H9 (cell line): ENCODE measurements at regions not wholly inside any gene's neighbourhood (a gene's known extent, or its start where the extent isn't known, plus 50 kb on each side); places are given as distances from the start of the nearest gene placed in this dataset.

Source experiments
- DNase-seq: peaks from one replicate; pipeline ENCODE4 v3.0.0-alpha.2; 2017
- H2AFZ ChIP-seq: one replicate; pipeline ENCODE4 v1.6.1; 2013; ENCODE audit warnings: mild to moderate bottlenecking, low read length, control low read depth, moderate library complexity
- H2AK5ac ChIP-seq: 2 replicates; pipeline ENCODE4 v1.6.1; 2013; ENCODE audit warnings: low read length, control low read depth, mixed read lengths; ENCODE audit not compliant: insufficient read length
- H2BK120ac ChIP-seq: one replicate; pipeline ENCODE4 v1.6.1; 2013; ENCODE audit warnings: low read depth, mild to moderate bottlenecking, low read length, control low read depth, inconsistent platforms; ENCODE audit not compliant: poor library complexity, severe bottlenecking
- H2BK12ac ChIP-seq: 2 replicates; pipeline ENCODE4 v1.6.1; 2013; ENCODE audit warnings: low read length, control low read depth, mixed read lengths, low read depth; ENCODE audit not compliant: insufficient read length
- H2BK15ac ChIP-seq: 2 replicates; pipeline ENCODE4 v1.6.1; 2013; ENCODE audit warnings: low read depth, low read length, control low read depth
- H2BK20ac ChIP-seq: one replicate; pipeline ENCODE4 v1.6.1; 2013; ENCODE audit warnings: low read depth, mild to moderate bottlenecking, low read length, control low read depth, inconsistent platforms; ENCODE audit not compliant: poor library complexity, severe bottlenecking
- H2BK5ac ChIP-seq: 2 replicates; pipeline ENCODE4 v1.6.1; 2013; ENCODE audit warnings: low read length, control low read depth, mixed read lengths; ENCODE audit not compliant: insufficient read length
- H3K14ac ChIP-seq: 2 replicates; pipeline ENCODE4 v1.6.1; 2013; ENCODE audit warnings: low read length, control low read depth; ENCODE audit not compliant: insufficient read depth
- H3K18ac ChIP-seq: 2 replicates; pipeline ENCODE4 v1.6.1; 2013; ENCODE audit warnings: low read depth, mild to moderate bottlenecking, mixed read lengths, low read length, control low read depth; ENCODE audit not compliant: insufficient read length
- H3K23ac ChIP-seq: 2 replicates; pipeline ENCODE4 v1.6.1; 2013; ENCODE audit warnings: low read length, control low read depth, mixed read lengths, low read depth; ENCODE audit not compliant: insufficient read length
- H3K23me2 ChIP-seq: 2 replicates; pipeline ENCODE4 v1.6.1; 2013; ENCODE audit warnings: low read depth, mild to moderate bottlenecking, mixed read lengths, low read length, control low read depth; ENCODE audit not compliant: insufficient read length, poor library complexity, severe bottlenecking
- H3K27ac ChIP-seq: 2 replicates; pipeline ENCODE4 v1.5.1; 2013; ENCODE audit warnings: low read length, control low read depth, mixed read lengths, low read depth; ENCODE audit not compliant: insufficient read length
- H3K27me3 ChIP-seq: 2 replicates; pipeline ENCODE4 v1.6.1; 2013; ENCODE audit warnings: low read length, control low read depth, inconsistent platforms; ENCODE audit not compliant: insufficient read depth
- H3K4ac ChIP-seq: 2 replicates; pipeline ENCODE4 v1.6.1; 2013; ENCODE audit warnings: low read depth, mild to moderate bottlenecking, control low read depth, inconsistent platforms, low read length, moderate library complexity
- H3K4me1 ChIP-seq: 2 replicates; pipeline ENCODE4 v1.6.1; 2013; ENCODE audit warnings: low read length, control low read depth, inconsistent platforms; ENCODE audit not compliant: insufficient read depth
- H3K4me2 ChIP-seq: 2 replicates; pipeline ENCODE4 v1.6.1; 2013; ENCODE audit warnings: low read length, control low read depth, mixed read lengths; ENCODE audit not compliant: insufficient read length, insufficient read depth
- H3K56ac ChIP-seq: 2 replicates; pipeline ENCODE4 v1.6.1; 2013; ENCODE audit warnings: low read depth, mild to moderate bottlenecking, mixed read lengths, low read length, control low read depth; ENCODE audit not compliant: insufficient read length
- H3K79me1 ChIP-seq: 2 replicates; pipeline ENCODE4 v1.6.1; 2013; ENCODE audit warnings: low read depth, mild to moderate bottlenecking, moderate library complexity, low read length, control low read depth, inconsistent platforms; ENCODE audit not compliant: insufficient read depth, poor library complexity, severe bottlenecking
- H3K79me2 ChIP-seq: 2 replicates; pipeline ENCODE4 v1.6.1; 2013; ENCODE audit warnings: low read length, control low read depth, inconsistent platforms; ENCODE audit not compliant: insufficient read depth
- H3K9ac ChIP-seq: 2 replicates; pipeline ENCODE4 v1.6.1; 2013; ENCODE audit warnings: low read length, control low read depth, mixed read lengths; ENCODE audit not compliant: insufficient read length; ENCODE audit errors: extremely low read depth
- H3K9me3 ChIP-seq: one replicate; pipeline ENCODE4 v1.6.1; 2013; ENCODE audit warnings: low read depth, low read length, inconsistent platforms; ENCODE audit not compliant: control insufficient read depth
- H3T11ph ChIP-seq: one replicate; pipeline ENCODE4 v1.6.1; 2013; ENCODE audit warnings: mild to moderate bottlenecking, low read length, control low read depth, inconsistent platforms
- H4K20me1 ChIP-seq: one replicate; pipeline ENCODE4 v1.6.1; 2013; ENCODE audit not compliant: control insufficient read depth, insufficient read length, insufficient read depth
- H4K5ac ChIP-seq: 2 replicates; pipeline ENCODE4 v1.6.1; 2013; ENCODE audit warnings: low read depth, mild to moderate bottlenecking, mixed read lengths, low read length, control low read depth; ENCODE audit not compliant: insufficient read length
- H4K8ac ChIP-seq: replicated peaks from 2 replicates; pipeline ENCODE4 v1.6.1; 2013; ENCODE audit warnings: low read length, control low read depth, mixed read lengths, low read depth; ENCODE audit not compliant: insufficient read length
- H4K91ac ChIP-seq: 2 replicates; pipeline ENCODE4 v1.6.1; 2013; ENCODE audit warnings: low read depth, mild to moderate bottlenecking, moderate library complexity, mixed read lengths, low read length, control low read depth; ENCODE audit not compliant: insufficient read length
- H3K27ac Mint-ChIP-seq, 3 experiments: 2 replicates in 2 of 3; 3 replicates in 1 of 3; pipeline ENCODE4 v1.8.0; 2020 to 2021; ENCODE audit warnings: mixed read lengths in 3 of 3, mild to moderate bottlenecking in 1 of 3, moderate library complexity in 1 of 3
- H3K27me3 Mint-ChIP-seq: 2 replicates; pipeline ENCODE4 v1.8.0; 2021; ENCODE audit warnings: low read depth, mild to moderate bottlenecking, moderate library complexity, mixed read lengths
- H3K36me3 Mint-ChIP-seq, 3 experiments: 2 replicates in 2 of 3; 3 replicates in 1 of 3; pipeline ENCODE4 v1.8.0; 2020 to 2021; ENCODE audit warnings: low read depth in 3 of 3, mixed read lengths in 3 of 3; ENCODE audit not compliant: insufficient read depth in 1 of 3
- H3K4me1 Mint-ChIP-seq, 2 experiments: 2 replicates each; pipeline ENCODE4 v1.8.0; 2020; ENCODE audit warnings: mixed read lengths in 2 of 2
- H3K4me3 Mint-ChIP-seq, 2 experiments: 2 replicates in 1 of 2; 3 replicates in 1 of 2; pipeline ENCODE4 v1.8.0; 2020 to 2021; ENCODE audit warnings: mild to moderate bottlenecking in 2 of 2, mixed read lengths in 2 of 2, moderate library complexity in 1 of 2
- H3K9me3 Mint-ChIP-seq, 2 experiments: 2 replicates in 1 of 2; 3 replicates in 1 of 2; pipeline ENCODE4 v1.8.0; 2020; ENCODE audit warnings: mild to moderate bottlenecking in 2 of 2, mixed read lengths in 2 of 2, moderate library complexity in 1 of 2
- whole genome bisulfite sequencing: extraction: QIAGEN DNeasy Blood & Tissue Kit; methylation state at CpG from one replicate; pipeline ENCODE4 v1.1.7; 2013; ENCODE audit warnings: missing lambda C conversion rate, low lambda C conversion rate, mixed read lengths; ENCODE audit not compliant: insufficient read length; ENCODE audit errors: extremely low coverage; 5-methylcytosine and 5-hydroxymethylcytosine counted together
- TF ChIP-seq, protein P1 (sequence below): fragments of 200-600 bp; sonication (generic); conservative IDR thresholded peaks from 3 replicates; pipeline ENCODE4 v1.8.0; 2021; ENCODE audit warnings: antibody characterized with exemption, mild to moderate bottlenecking

DNA sequence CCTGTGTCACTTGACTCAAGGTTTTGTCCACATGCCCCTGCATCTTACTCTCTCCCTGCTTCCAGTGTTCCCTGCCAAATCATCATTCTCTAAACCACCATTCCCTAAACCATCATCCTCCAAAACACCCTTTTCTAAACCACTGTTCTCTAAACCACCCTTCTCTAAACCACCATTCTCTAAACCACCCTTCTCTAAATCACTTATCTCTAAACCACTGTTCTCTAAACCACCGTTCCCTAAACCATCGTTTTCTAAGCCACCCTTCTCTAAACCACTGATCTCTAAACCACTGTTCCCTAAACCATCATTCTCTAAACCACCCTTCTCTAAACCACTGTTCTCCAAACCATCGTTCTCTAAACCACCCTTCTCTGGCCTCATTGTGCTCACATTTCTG is 142.1 kb downstream of the CXCL12 start:
- no peaks in the 10 kb centered on the region for H4K20me1 ChIP-seq
- H3K4ac ChIP-seq, result no peak overlapping the region
- H3K79me1 ChIP-seq, result no peaks in the 10 kb centered on the region
- TF ChIP-seq, protein P1, sequence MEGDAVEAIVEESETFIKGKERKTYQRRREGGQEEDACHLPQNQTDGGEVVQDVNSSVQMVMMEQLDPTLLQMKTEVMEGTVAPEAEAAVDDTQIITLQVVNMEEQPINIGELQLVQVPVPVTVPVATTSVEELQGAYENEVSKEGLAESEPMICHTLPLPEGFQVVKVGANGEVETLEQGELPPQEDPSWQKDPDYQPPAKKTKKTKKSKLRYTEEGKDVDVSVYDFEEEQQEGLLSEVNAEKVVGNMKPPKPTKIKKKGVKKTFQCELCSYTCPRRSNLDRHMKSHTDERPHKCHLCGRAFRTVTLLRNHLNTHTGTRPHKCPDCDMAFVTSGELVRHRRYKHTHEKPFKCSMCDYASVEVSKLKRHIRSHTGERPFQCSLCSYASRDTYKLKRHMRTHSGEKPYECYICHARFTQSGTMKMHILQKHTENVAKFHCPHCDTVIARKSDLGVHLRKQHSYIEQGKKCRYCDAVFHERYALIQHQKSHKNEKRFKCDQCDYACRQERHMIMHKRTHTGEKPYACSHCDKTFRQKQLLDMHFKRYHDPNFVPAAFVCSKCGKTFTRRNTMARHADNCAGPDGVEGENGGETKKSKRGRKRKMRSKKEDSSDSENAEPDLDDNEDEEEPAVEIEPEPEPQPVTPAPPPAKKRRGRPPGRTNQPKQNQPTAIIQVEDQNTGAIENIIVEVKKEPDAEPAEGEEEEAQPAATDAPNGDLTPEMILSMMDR, result no peak
- no peak overlapping the region for H3K9ac ChIP-seq
- H3K27ac ChIP-seq, result no peak overlapping the region
- no peaks in the 10 kb centered on the region for H3K23me2 ChIP-seq
- H3T11ph ChIP-seq, result no peak overlapping the region
- H3K4me2 ChIP-seq, result no peak overlapping the region
- no peak overlapping the region for H2BK20ac ChIP-seq
- H2AK5ac ChIP-seq, result no peak overlapping the region
- no peak overlapping the region for H3K23ac ChIP-seq
- no peak overlapping the region for H4K91ac ChIP-seq
- H3K27ac Mint-ChIP-seq, result no peak overlapping the region; a peak in 1 of 7 replicates
- H4K5ac ChIP-seq, result no peak overlapping the region
- H3K14ac ChIP-seq, result no peak overlapping the region; the same call in 1 of the 2 replicates
- no peak overlapping the region for H2BK12ac ChIP-seq
- DNase-seq, result no peak
- H3K4me1 Mint-ChIP-seq, result peaks cover 8 to 10% of the 10 kb centered on the region in 2 experiments
- no peak overlapping the region for H3K56ac ChIP-seq
- no peak overlapping the region for H3K4me3 Mint-ChIP-seq
- 100% methylated on average over 2 of the region's 3 CpGs for WGBS
- H2BK120ac ChIP-seq, result no peak overlapping the region
- H3K18ac ChIP-seq, result no peak overlapping the region
- H3K36me3 Mint-ChIP-seq, result peaks cover 0 to 18% (median 6%) of the 10 kb centered on the region in 3 experiments; a peak in 6 of 7 replicates
- H3K27me3 ChIP-seq, result no peaks in the 10 kb centered on the region; the same call in 1 of the 2 replicates
- H3K27me3 Mint-ChIP-seq, result peaks cover 77% of the 10 kb centered on the region
- no peaks in the 10 kb centered on the region for H3K9me3 ChIP-seq
- H3K9me3 Mint-ChIP-seq, result peaks cover 14 to 18% of the 10 kb centered on the region in 2 experiments
- H3K79me2 ChIP-seq, result no peaks in the 10 kb centered on the region
- H3K4me1 ChIP-seq, result peaks cover 3% of the 10 kb centered on the region; the same call in 1 of the 2 replicates
- H2BK5ac ChIP-seq, result no peak overlapping the region
- no peak overlapping the region for H4K8ac ChIP-seq
- no peak overlapping the region for H2AFZ ChIP-seq
- H2BK15ac ChIP-seq, result no peak overlapping the region
